ENCODE measurements at regions not wholly inside any gene's neighbourhood (a gene's known extent, or its start where the extent isn't known, plus 50 kb on each side); places are given as distances from the start of the nearest gene placed in this dataset.
A peak's percentile ranks its signal among the peaks of the same experiment; 100 is the strongest.

- H3K27me3 ChIP-seq (replicated peaks in 1 of 4; ENCODE audit: control insufficient read depth in 3 of 4, extremely low read depth in 1 of 4, insufficient read depth in 3 of 4, low read length in 3 of 4) = peaks cover 0 to 37% (median 26%) of the 10 kb centered on the region in 4 experiments; a peak in 6 of 7 replicates
- CTCF ChIA-PET (ENCODE audit: partially characterized antibody) = interaction anchor here (0.9 to 5.7 kb wide), 6 partner anchors 16 to 333 kb away, joined by 3 to 58 read pairs (median 4); no protein-coding TSS in a partner anchor
- no peak overlapping the region for H3K23ac ChIP-seq (ENCODE audit: insufficient read length)
- H3K79me1 ChIP-seq (ENCODE audit: low read depth, low read length) = no peaks in the 10 kb centered on the region
- H3K14ac ChIP-seq (ENCODE audit: insufficient read length) = no peak overlapping the region
- no peak overlapping the region for H3K4me3 ChIP-seq (ENCODE audit: extremely low read depth in 1 of 4, insufficient read depth in 2 of 4, low read depth in 3 of 4, low read length in 4 of 4)
- no peaks in the 10 kb centered on the region for H3K36me3 ChIP-seq (ENCODE audit: control insufficient read depth in 2 of 4, insufficient read depth in 4 of 4, low read length in 3 of 4)
- H4K91ac ChIP-seq (replicated peaks; ENCODE audit: insufficient read length, low read length) = peak overlapping the region; percentile 19
- no peaks in the 10 kb centered on the region for H3K23me2 ChIP-seq (ENCODE audit: low read depth, low read length)
- H2BK120ac ChIP-seq (replicated peaks; ENCODE audit: low read depth, low read length) = no peak overlapping the region
- no peaks in the 10 kb centered on the region for H3K79me2 ChIP-seq (ENCODE audit: control insufficient read depth in 1 of 2, insufficient read depth in 2 of 2, low read length in 2 of 2)
- no peak overlapping the region for H3K56ac ChIP-seq (replicated peaks; ENCODE audit: insufficient read length, low read depth, low read length)
- H2AK5ac ChIP-seq (ENCODE audit: low read depth, low read length) = no peak overlapping the region
- H4K5ac ChIP-seq (ENCODE audit: insufficient read length, low read depth, low read length) = no peak overlapping the region
- no peaks in the 10 kb centered on the region for H3K9me3 ChIP-seq (ENCODE audit: insufficient read depth in 2 of 2, low read depth in 1 of 2, low read length in 1 of 2)
- no peak overlapping the region for H2BK5ac ChIP-seq (ENCODE audit: low read depth, low read length)
- no peak overlapping the region for H3K4me2 ChIP-seq (ENCODE audit: insufficient read depth in 1 of 2, low read depth in 2 of 2, low read length in 2 of 2)
- H2BK12ac ChIP-seq (ENCODE audit: low read depth, low read length) = no peak overlapping the region
- DNase-seq (ENCODE audit: low read depth in 1 of 2, low spot score in 2 of 2) (no peak), FAIRE-seq (no peak)
- H4K20me1 ChIP-seq (replicated peaks in 1 of 2; ENCODE audit: control insufficient read depth in 1 of 2, insufficient read depth in 2 of 2, low read length in 2 of 2) = no peaks in the 10 kb centered on the region
- H3K4me1 ChIP-seq (replicated peaks in 1 of 4; ENCODE audit: control insufficient read depth in 3 of 4, insufficient read depth in 4 of 4, low read length in 3 of 4) = peaks cover 0 to 6% (median 0%) of the 10 kb centered on the region in 4 experiments; a peak in 2 of 7 replicates
- no peak overlapping the region for H3K18ac ChIP-seq (ENCODE audit: extremely low read depth, low read length)
- no peak overlapping the region for H3K27ac ChIP-seq (ENCODE audit: low read depth, low read length)
- H3K9ac ChIP-seq (replicated peaks in 1 of 4; ENCODE audit: extremely low read depth in 1 of 4, low read depth in 3 of 4, low read length in 3 of 4) = no peak overlapping the region
- no peak overlapping the region for H3K4ac ChIP-seq (replicated peaks; ENCODE audit: insufficient read length, low read depth, low read length)
- no peak overlapping the region for H2AFZ ChIP-seq (ENCODE audit: low read length)
- peak overlapping the region; percentile 12; the same call in 1 of the 2 replicates for H2BK15ac ChIP-seq (ENCODE audit: low read length)
- no peak overlapping the region; the same call in 1 of the 2 replicates for H4K8ac ChIP-seq (ENCODE audit: extremely low read depth, insufficient read depth, low read length)
- POLR2A ChIA-PET (ENCODE audit: partially characterized antibody) = interaction anchor here (3.0 kb wide), 1 partner anchor 402 kb away, joined by 9 read pairs; no protein-coding TSS in a partner anchor
- WGBS, 2 experiments (ENCODE audit: extremely low coverage in 1 of 2, insufficient coverage in 1 of 2, insufficient read length in 1 of 2, insufficient replicate concordance in 2 of 2, low coverage in 1 of 2, low lambda C conversion rate in 2 of 2, missing lambda C conversion rate in 1 of 2) = 91% methylated on average over 9 of the region's 9 CpGs; no CpG with 5 or more reads in 1 of the 2 experiments
- H2BK20ac ChIP-seq (ENCODE audit: low read length) = no peak overlapping the region
- no peak for TF ChIP-seq KDM4A (IDR thresholded peaks at IDR 0.05; ENCODE audit: low read depth, low read length, severe bottlenecking)
- no peak for TF ChIP-seq ASH2L (IDR thresholded peaks at IDR 0.05; ENCODE audit: low read length)
- no peak for TF ChIP-seq FOSL1 (IDR thresholded peaks at IDR 0.05; ENCODE audit: insufficient read depth, low read depth, low read length)
- no peak for TF ChIP-seq SIN3A (conservative IDR thresholded peaks at IDR 0.05 in 1 of 2, IDR thresholded peaks at IDR 0.05 in 1 of 2; ENCODE audit: low read depth in 1 of 2, low read length in 2 of 2)
- TF ChIP-seq HDAC2 (IDR thresholded peaks at IDR 0.05; ENCODE audit: borderline replicate concordance in 1 of 2, low read depth in 2 of 2, low read length in 2 of 2) = no peak
- no peak for TF ChIP-seq TEAD4 (IDR thresholded peaks at IDR 0.05; ENCODE audit: low read depth, low read length)
- no peak for TF ChIP-seq SUZ12 (IDR thresholded peaks at IDR 0.05; ENCODE audit: low read length)
- no peak for TF ChIP-seq RNF2 (IDR thresholded peaks at IDR 0.05; ENCODE audit: borderline replicate concordance, low read depth, low read length, missing control alignments, poor library complexity, severe bottlenecking)
- TF ChIP-seq TCF12 (IDR thresholded peaks at IDR 0.05; ENCODE audit: low read depth, low read length) = no peak
These were observed 62.5 kb upstream of the GLI2 start for GRCh38 chr2:120673205-120673550.
